ENCODE measurements at regions not wholly inside any gene's neighbourhood (a gene's known extent, or its start where the extent isn't known, plus 50 kb on each side); places are given as distances from the start of the nearest gene placed in this dataset.
A peak's percentile ranks its signal among the peaks of the same experiment; 100 is the strongest.

- Histone ChIP-seq H3K27ac (ENCODE audit: low read length) (no peak overlapping the region), H3K27me3 (ENCODE audit: control insufficient read depth, insufficient read depth, low read length) (no peaks in the 10 kb centered on the region), H3K4me1 (ENCODE audit: control insufficient read depth, low read depth, low read length) (peaks cover 8% of the 10 kb centered on the region), H3K9ac (ENCODE audit: low read length) (no peak overlapping the region), H3K36me3 (ENCODE audit: control insufficient read depth, low read depth, low read length) (no peaks in the 10 kb centered on the region), H3K4me3 (ENCODE audit: low read length) (no peak overlapping the region), H3K9me3 (ENCODE audit: control insufficient read depth, low read depth, low read length) (no peaks in the 10 kb centered on the region)
These were observed 433.4 kb upstream of the NFE2L3 start for GRCh38 chr7:25718596-25718995.

GRCh38 chr7:25719190-25719896 lies 432.7 kb upstream of the NFE2L3 start:
- H3K27me3 ChIP-seq (ENCODE audit: control insufficient read depth, insufficient read depth, low read length) = no peaks in the 10 kb centered on the region
- no peak overlapping the region for H3K9ac ChIP-seq (ENCODE audit: low read length)
- H3K4me3 ChIP-seq (ENCODE audit: low read length) = no peak overlapping the region
- no peaks in the 10 kb centered on the region for H3K36me3 ChIP-seq (ENCODE audit: control insufficient read depth, low read depth, low read length)
- no peak overlapping the region for H3K27ac ChIP-seq (ENCODE audit: low read length)
- peaks cover 6% of the 10 kb centered on the region for H3K4me1 ChIP-seq (ENCODE audit: control insufficient read depth, low read depth, low read length)
- no peaks in the 10 kb centered on the region for H3K9me3 ChIP-seq (ENCODE audit: control insufficient read depth, low read depth, low read length)

GRCh38 chr7:25720427-25720826 lies 431.6 kb upstream of the NFE2L3 start:
- Histone ChIP-seq H3K4me1 (ENCODE audit: control insufficient read depth, low read depth, low read length) (peaks cover 1% of the 10 kb centered on the region), H3K36me3 (ENCODE audit: control insufficient read depth, low read depth, low read length) (no peaks in the 10 kb centered on the region), H3K27me3 (ENCODE audit: control insufficient read depth, insufficient read depth, low read length) (no peaks in the 10 kb centered on the region), H3K27ac (ENCODE audit: low read length) (no peak overlapping the region), H3K9me3 (ENCODE audit: control insufficient read depth, low read depth, low read length) (no peaks in the 10 kb centered on the region), H3K4me3 (ENCODE audit: low read length) (no peak overlapping the region), H3K9ac (ENCODE audit: low read length) (no peak overlapping the region)

GRCh38 chr7:25722856-25723255 lies 429.1 kb upstream of the NFE2L3 start:
- Histone ChIP-seq H3K9me3 (ENCODE audit: control insufficient read depth, low read depth, low read length) (no peaks in the 10 kb centered on the region), H3K9ac (ENCODE audit: low read length) (no peak overlapping the region), H3K27ac (ENCODE audit: low read length) (no peak overlapping the region), H3K4me1 (ENCODE audit: control insufficient read depth, low read depth, low read length) (peaks cover 23% of the 10 kb centered on the region), H3K36me3 (ENCODE audit: control insufficient read depth, low read depth, low read length) (no peaks in the 10 kb centered on the region), H3K27me3 (ENCODE audit: control insufficient read depth, insufficient read depth, low read length) (no peaks in the 10 kb centered on the region), H3K4me3 (ENCODE audit: low read length) (no peak overlapping the region)

- H3K27me3 ChIP-seq (ENCODE audit: control insufficient read depth, insufficient read depth, low read length) = no peaks in the 10 kb centered on the region
- no peak overlapping the region for H3K27ac ChIP-seq (ENCODE audit: low read length)
- H3K4me1 ChIP-seq (ENCODE audit: control insufficient read depth, low read depth, low read length) = peaks cover 28% of the 10 kb centered on the region
- H3K9me3 ChIP-seq (ENCODE audit: control insufficient read depth, low read depth, low read length) = no peaks in the 10 kb centered on the region
- no peak overlapping the region for H3K9ac ChIP-seq (ENCODE audit: low read length)
- H3K36me3 ChIP-seq (ENCODE audit: control insufficient read depth, low read depth, low read length) = no peaks in the 10 kb centered on the region
- H3K4me3 ChIP-seq (ENCODE audit: low read length) = no peak overlapping the region
These were observed 426.5 kb upstream of the NFE2L3 start for GRCh38 chr7:25725451-25725850.

- H3K27ac ChIP-seq (ENCODE audit: low read length) = no peak overlapping the region
- no peak overlapping the region for H3K9ac ChIP-seq (ENCODE audit: low read length)
- H3K36me3 ChIP-seq (ENCODE audit: control insufficient read depth, low read depth, low read length) = no peaks in the 10 kb centered on the region
- peak overlapping the region; percentile 16 for H3K4me3 ChIP-seq (ENCODE audit: low read length)
- H3K4me1 ChIP-seq (ENCODE audit: control insufficient read depth, low read depth, low read length) = peaks cover 32% of the 10 kb centered on the region
- no peaks in the 10 kb centered on the region for H3K27me3 ChIP-seq (ENCODE audit: control insufficient read depth, insufficient read depth, low read length)
- no peaks in the 10 kb centered on the region for H3K9me3 ChIP-seq (ENCODE audit: control insufficient read depth, low read depth, low read length)
These were observed 425.7 kb upstream of the NFE2L3 start for GRCh38 chr7:25726170-25726780.

- Histone ChIP-seq H3K4me1 (ENCODE audit: control insufficient read depth, low read depth, low read length) (peaks cover 37% of the 10 kb centered on the region), H3K9ac (ENCODE audit: low read length) (no peak overlapping the region), H3K4me3 (ENCODE audit: low read length) (peak overlapping the region; percentile 16), H3K36me3 (ENCODE audit: control insufficient read depth, low read depth, low read length) (no peaks in the 10 kb centered on the region), H3K9me3 (ENCODE audit: control insufficient read depth, low read depth, low read length) (no peaks in the 10 kb centered on the region), H3K27ac (ENCODE audit: low read length) (no peak overlapping the region), H3K27me3 (ENCODE audit: control insufficient read depth, insufficient read depth, low read length) (no peaks in the 10 kb centered on the region)
These were observed 425.2 kb upstream of the NFE2L3 start for GRCh38 chr7:25726781-25727311.

GRCh38 chr7:25727446-25727845 lies 424.6 kb upstream of the NFE2L3 start:
- H3K4me1 ChIP-seq (ENCODE audit: control insufficient read depth, low read depth, low read length) = peaks cover 43% of the 10 kb centered on the region
- no peaks in the 10 kb centered on the region for H3K27me3 ChIP-seq (ENCODE audit: control insufficient read depth, insufficient read depth, low read length)
- no peak overlapping the region for H3K4me3 ChIP-seq (ENCODE audit: low read length)
- H3K36me3 ChIP-seq (ENCODE audit: control insufficient read depth, low read depth, low read length) = no peaks in the 10 kb centered on the region
- H3K27ac ChIP-seq (ENCODE audit: low read length) = no peak overlapping the region
- no peaks in the 10 kb centered on the region for H3K9me3 ChIP-seq (ENCODE audit: control insufficient read depth, low read depth, low read length)
- H3K9ac ChIP-seq (ENCODE audit: low read length) = no peak overlapping the region

GRCh38 chr7:25727876-25728275 lies 424.1 kb upstream of the NFE2L3 start:
- Histone ChIP-seq H3K4me1 (ENCODE audit: control insufficient read depth, low read depth, low read length) (peaks cover 45% of the 10 kb centered on the region), H3K4me3 (ENCODE audit: low read length) (no peak overlapping the region), H3K9me3 (ENCODE audit: control insufficient read depth, low read depth, low read length) (no peaks in the 10 kb centered on the region), H3K36me3 (ENCODE audit: control insufficient read depth, low read depth, low read length) (no peaks in the 10 kb centered on the region), H3K27me3 (ENCODE audit: control insufficient read depth, insufficient read depth, low read length) (no peaks in the 10 kb centered on the region), H3K27ac (ENCODE audit: low read length) (no peak overlapping the region), H3K9ac (ENCODE audit: low read length) (no peak overlapping the region)

- Histone ChIP-seq H3K4me3 (ENCODE audit: low read length) (no peak overlapping the region), H3K9me3 (ENCODE audit: control insufficient read depth, low read depth, low read length) (no peaks in the 10 kb centered on the region), H3K27ac (ENCODE audit: low read length) (no peak overlapping the region), H3K27me3 (ENCODE audit: control insufficient read depth, insufficient read depth, low read length) (no peaks in the 10 kb centered on the region), H3K36me3 (ENCODE audit: control insufficient read depth, low read depth, low read length) (no peaks in the 10 kb centered on the region), H3K9ac (ENCODE audit: low read length) (no peak overlapping the region), H3K4me1 (ENCODE audit: control insufficient read depth, low read depth, low read length) (peaks cover 42% of the 10 kb centered on the region)
These were observed 420.7 kb upstream of the NFE2L3 start for GRCh38 chr7:25731068-25731845.

GRCh38 chr7:25731846-25732245 lies 420.2 kb upstream of the NFE2L3 start:
- H3K9ac ChIP-seq (ENCODE audit: low read length) = no peak overlapping the region
- H3K9me3 ChIP-seq (ENCODE audit: control insufficient read depth, low read depth, low read length) = no peaks in the 10 kb centered on the region
- H3K4me1 ChIP-seq (ENCODE audit: control insufficient read depth, low read depth, low read length) = peaks cover 36% of the 10 kb centered on the region
- no peaks in the 10 kb centered on the region for H3K27me3 ChIP-seq (ENCODE audit: control insufficient read depth, insufficient read depth, low read length)
- H3K27ac ChIP-seq (ENCODE audit: low read length) = no peak overlapping the region
- H3K36me3 ChIP-seq (ENCODE audit: control insufficient read depth, low read depth, low read length) = no peaks in the 10 kb centered on the region
- H3K4me3 ChIP-seq (ENCODE audit: low read length) = peak overlapping the region; percentile 28
